Spleen (tissue), 11 donors: ENCODE measurements at regions not wholly inside any gene's neighbourhood (a gene's known extent, or its start where the extent isn't known, plus 50 kb on each side); places are given as distances from the start of the nearest gene placed in this dataset.

Source experiments
- DNase-seq: peaks from one replicate; pipeline ENCODE4 v3.0.0-alpha.2; 2020
- H3K27ac ChIP-seq, 8 donors: fragments of 200-600 bp; sonication (generic) in 7 of 8; 1 replicate in 4 of 8; 2 replicates in 4 of 8; pipeline versions ENCODE4 v1.5.0 to v1.8.0; 2016 to 2021; ENCODE audit warnings: inconsistent platforms in 4 of 8, mild to moderate bottlenecking in 4 of 8, moderate library complexity in 1 of 8
- H3K27me3 ChIP-seq, 7 donors: fragments of 200-600 bp; sonication (generic) in 6 of 7; replicated peaks in 1 of 7; 1 replicate in 4 of 7; 2 replicates in 3 of 7; pipeline versions ENCODE4 v1.5.0 to v1.8.0; 2016 to 2021; ENCODE audit warnings: inconsistent platforms in 3 of 7, mild to moderate bottlenecking in 1 of 7
- H3K36me3 ChIP-seq, 6 donors: fragments of 200-600 bp; sonication (generic) in 5 of 6; 1 replicate in 4 of 6; 2 replicates in 2 of 6; pipeline versions ENCODE4 v1.5.0 to v1.8.0; 2016 to 2021; ENCODE audit warnings: inconsistent platforms in 2 of 6
- H3K4me1 ChIP-seq, 6 donors: fragments of 200-600 bp; sonication (generic) in 5 of 6; 1 replicate in 3 of 6; 2 replicates in 3 of 6; pipeline versions ENCODE4 v1.5.0 to v1.8.0; 2016 to 2021; ENCODE audit warnings: inconsistent platforms in 3 of 6
- H3K4me3 ChIP-seq, 8 donors: fragments of 200-600 bp; sonication (generic) in 7 of 8; 1 replicate in 4 of 8; 2 replicates in 4 of 8; pipeline versions ENCODE4 v1.5.0 to v1.8.0; 2016 to 2021; ENCODE audit warnings: inconsistent platforms in 4 of 8, mild to moderate bottlenecking in 4 of 8, moderate library complexity in 2 of 8
- H3K9me3 ChIP-seq, 8 donors: fragments of 200-600 bp; sonication (generic) in 7 of 8; 1 replicate in 4 of 8; 2 replicates in 4 of 8; pipeline versions ENCODE4 v1.5.0 to v1.8.0; 2016 to 2021; ENCODE audit warnings: inconsistent platforms in 4 of 8
- CTCF ChIP-seq, 11 experiments: fragments of 200-600 bp in 7 of 11; fragments of 450-650 bp in 4 of 11; sonication (generic) in 4 of 11; IDR thresholded peaks in 8 of 11; conservative IDR thresholded peaks in 3 of 11; 1 replicate in 7 of 11; 2 replicates in 4 of 11; pipeline versions ENCODE4 v1.4.0 to v1.8.0; 2016 to 2021; ENCODE audit warnings: antibody characterized with exemption in 11 of 11, inconsistent platforms in 4 of 11, mild to moderate bottlenecking in 1 of 11
- POLR2A ChIP-seq, 3 donors: fragments of 450-650 bp; IDR thresholded peaks; one replicate each; pipeline ENCODE4 v1.5.1; 2017; ENCODE audit warnings: antibody characterized with exemption in 3 of 3, mild to moderate bottlenecking in 1 of 3
- POLR2AphosphoS5 ChIP-seq, 3 donors: sonication (generic); formaldehyde crosslinking; IDR thresholded peaks; one replicate each; pipeline ENCODE4 v1.5.1; 2017; ENCODE audit warnings: antibody characterized with exemption in 3 of 3
- WGBS, 5 donors: extraction: QIAGEN DNeasy Blood & Tissue Kit in 3 of 5; methylation state at CpG; one replicate each; pipeline versions ENCODE4 v1.1.5 to v1.1.7; 2013 to 2018; 5-methylcytosine and 5-hydroxymethylcytosine counted together
- intact Hi-C: fragments of 100-400 bp; cut with DNase I; formaldehyde crosslinking; loops from one replicate; pipeline ENCODE4 v1.15.0; 2023; ENCODE audit warnings: low total_unique reads
- donor health status: healthy with polysubstance abuse.
- donor health status: DM: no; HTN: no; CAD: no; lungs with moderate emphysema.
- donor health status: DM: no; HTN: no; CAD: no.
- donor health status: Bipolar disorder and iron deficiency.
- donor health status: healthy.
- donor health status: DM: no; HTN: no; CAD: no.
- donor health status: DM: yes; HTN: yes; CAD: no.

- Histone ChIP-seq H3K27me3 (no peaks in the 10 kb centered on the region), H3K4me3 (peak overlapping the region in 1 of 8 donors; percentile 59), H3K27ac (peak overlapping the region; percentile 31 to 93 (median 88)), H3K4me1 (peaks cover 32 to 100% (median 74%) of the 10 kb centered on the region in 6 donors), H3K9me3 (peaks cover 0 to 10% (median 0%) of the 10 kb centered on the region in 8 donors), H3K36me3 (no peaks in the 10 kb centered on the region)
- intact Hi-C loops, result no loop called here
- 27 to 49% (median 36%) methylated on average over 6 of the region's 6 CpGs for WGBS, 5 donors
- TF ChIP-seq POLR2AphosphoS5 (IDR thresholded peaks at IDR 0.05), result no peak
- TF ChIP-seq POLR2A (IDR thresholded peaks at IDR 0.05), result no peak
- no peak for TF ChIP-seq CTCF (IDR thresholded peaks at IDR 0.05 in 8 of 11, conservative IDR thresholded peaks at IDR 0.05 in 3 of 11)
- DNase-seq, result no peak
Measured at GRCh38 chr3:46097691-46098241, 70.5 kb upstream of the XCR1 start.

GRCh38 chr3:46096781-46097180 is 69.5 kb upstream of the XCR1 start:
- Histone ChIP-seq H3K4me1 (peaks cover 37 to 100% (median 82%) of the 10 kb centered on the region in 6 donors), H3K27ac (peak overlapping the region in 7 of 8 donors; percentile 86 to 93 (median 89)), H3K4me3 (peak overlapping the region in 1 of 8 donors; percentile 59), H3K9me3 (peaks cover 0 to 6% (median 0%) of the 10 kb centered on the region in 8 donors), H3K36me3 (no peaks in the 10 kb centered on the region), H3K27me3 (no peaks in the 10 kb centered on the region)
- intact Hi-C loops, result no loop called here
- TF ChIP-seq POLR2AphosphoS5 (IDR thresholded peaks at IDR 0.05) (no peak), CTCF (IDR thresholded peaks at IDR 0.05 in 8 of 11, conservative IDR thresholded peaks at IDR 0.05 in 3 of 11) (no peak), POLR2A (IDR thresholded peaks at IDR 0.05) (no peak)
- DNase-seq, result no peak
- 74 to 91% (median 82%) methylated on average over 5 of the region's 5 CpGs for WGBS, 5 donors

- Histone ChIP-seq H3K4me3 (peak overlapping the region in 1 of 8 donors; percentile 59), H3K9me3 (peaks cover 0 to 6% (median 0%) of the 10 kb centered on the region in 8 donors), H3K4me1 (peaks cover 37 to 100% (median 86%) of the 10 kb centered on the region in 6 donors), H3K36me3 (no peaks in the 10 kb centered on the region), H3K27me3 (no peaks in the 10 kb centered on the region), H3K27ac (peak overlapping the region; percentile 30 to 93 (median 88))
- WGBS, 5 donors, result 81 to 99% (median 93%) methylated on average over 4 of the region's 4 CpGs
- intact Hi-C loops, result no loop called here
- no peak for TF ChIP-seq POLR2AphosphoS5 (IDR thresholded peaks at IDR 0.05)
- TF ChIP-seq POLR2A (IDR thresholded peaks at IDR 0.05), result no peak
- no peak for TF ChIP-seq CTCF (IDR thresholded peaks at IDR 0.05 in 8 of 11, conservative IDR thresholded peaks at IDR 0.05 in 3 of 11)
- no peak for DNase-seq
Measured at GRCh38 chr3:46096336-46096735, 69.1 kb upstream of the XCR1 start.

GRCh38 chr3:46095307-46095706 is 68.0 kb upstream of the XCR1 start:
- Histone ChIP-seq H3K4me1 (peaks cover 37 to 100% (median 97%) of the 10 kb centered on the region in 6 donors), H3K27ac (peak overlapping the region; percentile 30 to 93 (median 88)), H3K4me3 (peak overlapping the region in 1 of 8 donors; percentile 59), H3K36me3 (no peaks in the 10 kb centered on the region), H3K9me3 (peaks cover 0 to 6% (median 0%) of the 10 kb centered on the region in 8 donors), H3K27me3 (no peaks in the 10 kb centered on the region)
- 39 to 61% (median 50%) methylated on average over 5 of the region's 5 CpGs for WGBS, 5 donors
- DNase-seq, result no peak
- intact Hi-C loops, result no loop called here
- TF ChIP-seq POLR2A (IDR thresholded peaks at IDR 0.05) (no peak), CTCF (IDR thresholded peaks at IDR 0.05 in 8 of 11, conservative IDR thresholded peaks at IDR 0.05 in 3 of 11) (peak in 1 of 11 experiments; percentile 21), POLR2AphosphoS5 (IDR thresholded peaks at IDR 0.05) (peak in 1 of 3 donors; percentile 11)
